ENCODE measurements at regions not wholly inside any gene's neighbourhood (a gene's known extent, or its start where the extent isn't known, plus 50 kb on each side); places are given as distances from the start of the nearest gene placed in this dataset.

GRCh38 chr21:19433623-19434022 is 1030.0 kb upstream of the TMPRSS15 start (continued):
- TF ChIP-seq ZNF449 (CRISPR knock-in tag; IDR thresholded peaks at IDR 0.05), result no peak
- no peak for TF ChIP-seq TBL1XR1 (IDR thresholded peaks at IDR 0.05; ENCODE audit: low read length in 2 of 2)
- TF ChIP-seq ARID3A (IDR thresholded peaks at IDR 0.05; ENCODE audit: borderline replicate concordance, low read depth, low read length), result peak; percentile 49; the same call in 1 of the 2 replicates
- TF ChIP-seq NCOA1 (IDR thresholded peaks at IDR 0.05; ENCODE audit: low read depth), result peak; percentile 59; the same call in 1 of the 2 replicates
- no peak for TF ChIP-seq HMG20A (CRISPR knock-in tag; conservative IDR thresholded peaks at IDR 0.05)
- peak; percentile 83 for TF ChIP-seq DPF2 (IDR thresholded peaks at IDR 0.05)
- TF ChIP-seq NR0B1 (IDR thresholded peaks at IDR 0.05; ENCODE audit: partially characterized antibody), result no peak
- no peak for TF ChIP-seq ZNF76 (CRISPR knock-in tag; IDR thresholded peaks at IDR 0.05; ENCODE audit: borderline replicate concordance)
- peak; percentile 35; the same call in 1 of the 2 replicates for TF ChIP-seq DMBX1 (CRISPR knock-in tag; IDR thresholded peaks at IDR 0.05; ENCODE audit: borderline replicate concordance)
- no peak for TF ChIP-seq ZFP91 (CRISPR knock-in tag; IDR thresholded peaks at IDR 0.05)
- TF ChIP-seq PKNOX1 (IDR thresholded peaks at IDR 0.05), result peak; percentile 27; the same call in 1 of the 2 replicates
- TF ChIP-seq FOXJ2 (tag; IDR thresholded peaks at IDR 0.05), result no peak
- TF ChIP-seq HMG20B (CRISPR knock-in tag; IDR thresholded peaks at IDR 0.05), result no peak
- peak; percentile 51 for TF ChIP-seq POLR2AphosphoS5 (IDR thresholded peaks at IDR 0.05; ENCODE audit: control insufficient read depth, insufficient read depth, low read depth, low read length)
- peak; percentile 77 for TF ChIP-seq FOXM1 (IDR thresholded peaks at IDR 0.05; ENCODE audit: low read depth)
- no peak for TF ChIP-seq FOXM1 (CRISPR knock-in tag; IDR thresholded peaks at IDR 0.05; ENCODE audit: low read depth)
- TF ChIP-seq NFRKB (IDR thresholded peaks at IDR 0.05; ENCODE audit: low read depth), result no peak
- no peak for TF ChIP-seq ETS1 (conservative IDR thresholded peaks at IDR 0.05; ENCODE audit: control insufficient read depth, low read depth, low read length)
- TF ChIP-seq GABPB1 (CRISPR knock-in tag; IDR thresholded peaks at IDR 0.05), result no peak
- peak; percentile 78 for TF ChIP-seq MTA2 (IDR thresholded peaks at IDR 0.05; ENCODE audit: low read depth)
- 0 out of 2 replicates have a peak, but pooled peaks have one; percentile 12 for TF ChIP-seq FOSL1 (tag; conservative IDR thresholded peaks at IDR 0.05)
- peak; percentile 47; the same call in 1 of the 2 replicates for TF ChIP-seq BHLHE40 (IDR thresholded peaks at IDR 0.05; ENCODE audit: low read length)

Data from K562 (cell line).